Hippocampal formation (tissue), 2 donors: ENCODE measurements at regions not wholly inside any gene's neighbourhood (a gene's known extent, or its start where the extent isn't known, plus 50 kb on each side); places are given as distances from the start of the nearest gene placed in this dataset.
"Not testable (repeated sequence)": the region's sequence is repeated elsewhere in the genome, so short reads cannot be mapped to it uniquely, and the experiment has no call there.

Source experiments
- DNase-seq, 2 donors: peaks; one replicate each; lab custom pipeline; 2025; lab: John Stamatoyannopoulos, UW

GRCh38 chr1:120614931-120615639 is 108.7 kb upstream of the NBPF26 start:
- DNase-seq, result not testable (repeated sequence)

GRCh38 chr1:120617493-120617892 is 106.3 kb upstream of the NBPF26 start:
- not testable (repeated sequence) for DNase-seq

- not testable (repeated sequence) for DNase-seq
These were observed 103.7 kb upstream of the NBPF26 start for GRCh38 chr1:120619867-120620692.

- DNase-seq, result not testable (repeated sequence)
These were observed 103.1 kb upstream of the NBPF26 start for GRCh38 chr1:120620693-120620969.

GRCh38 chr1:120621278-120621677 is 102.5 kb upstream of the NBPF26 start:
- DNase-seq, result not testable (repeated sequence)

GRCh38 chr1:120623539-120623938 is 100.2 kb upstream of the NBPF26 start:
- not testable (repeated sequence) for DNase-seq

GRCh38 chr1:120624565-120625064 is 99.1 kb upstream of the NBPF26 start:
- not testable (repeated sequence) for DNase-seq

- not testable (repeated sequence) for DNase-seq
These were observed 93.8 kb upstream of the NBPF26 start for GRCh38 chr1:120629832-120630455.

GRCh38 chr1:120634816-120635806 is 88.6 kb upstream of the NBPF26 start:
- DNase-seq, result not testable (repeated sequence)

GRCh38 chr1:120640261-120641013 is 83.3 kb upstream of the NBPF26 start:
- DNase-seq, result not testable (repeated sequence)

GRCh38 chr1:120641014-120641302 is 82.8 kb upstream of the NBPF26 start:
- DNase-seq, result not testable (repeated sequence)

- not testable (repeated sequence) for DNase-seq
These were observed 76.6 kb upstream of the NBPF26 start for GRCh38 chr1:120647182-120647581.

GRCh38 chr1:120648915-120649623 is 74.7 kb upstream of the NBPF26 start:
- not testable (repeated sequence) for DNase-seq

GRCh38 chr1:120649730-120650129 is 74.0 kb upstream of the NBPF26 start:
- not testable (repeated sequence) for DNase-seq

GRCh38 chr1:120654114-120654513 is 69.6 kb upstream of the NBPF26 start:
- not testable (repeated sequence) for DNase-seq

GRCh38 chr1:120655394-120655793 is 68.4 kb upstream of the NBPF26 start:
- DNase-seq, result not testable (repeated sequence)

- DNase-seq, result not testable (repeated sequence)
These were observed 67.6 kb upstream of the NBPF26 start for GRCh38 chr1:120656116-120656515.

- not testable (repeated sequence) for DNase-seq
These were observed 65.9 kb upstream of the NBPF26 start for GRCh38 chr1:120657804-120658203.

GRCh38 chr1:120658622-120659021 is 65.1 kb upstream of the NBPF26 start:
- not testable (repeated sequence) for DNase-seq

GRCh38 chr1:120659133-120659532 is 64.6 kb upstream of the NBPF26 start:
- DNase-seq, result not testable (repeated sequence)
